Neuron (in vitro differentiated cells): ENCODE measurements at regions not wholly inside any gene's neighbourhood (a gene's known extent, or its start where the extent isn't known, plus 50 kb on each side); places are given as distances from the start of the nearest gene placed in this dataset.

ENCODE experiments used
- H2AFZ ChIP-seq: one replicate; pipeline ENCODE4 v1.6.1; 2013; ENCODE audit warnings: low read depth, mild to moderate bottlenecking, inconsistent platforms, low read length, moderate library complexity
- H3K27me3 ChIP-seq: one replicate; pipeline ENCODE4 v1.6.1; 2013; ENCODE audit warnings: low read length; ENCODE audit not compliant: insufficient read depth
- H3K36me3 ChIP-seq: one replicate; pipeline ENCODE4 v1.6.1; 2013; ENCODE audit warnings: low read length; ENCODE audit not compliant: insufficient read depth
- H3K4me1 ChIP-seq: one replicate; pipeline ENCODE4 v1.6.1; 2013; ENCODE audit warnings: low read length; ENCODE audit not compliant: insufficient read depth
- H3K4me3 ChIP-seq: 2 replicates; pipeline ENCODE4 v1.5.1; 2013; ENCODE audit warnings: mild to moderate bottlenecking, low read length, moderate library complexity
- H3K9me3 ChIP-seq: one replicate; pipeline ENCODE4 v1.6.1; 2013; ENCODE audit warnings: low read length

GRCh38 chr12:41743835-41744234, 400.8 kb downstream of the GXYLT1 start:
- no peaks in the 10 kb centered on the region for H3K4me1 ChIP-seq
- H3K36me3 ChIP-seq: no peaks in the 10 kb centered on the region
- H3K4me3 ChIP-seq: no peak overlapping the region
- no peaks in the 10 kb centered on the region for H3K9me3 ChIP-seq
- no peaks in the 10 kb centered on the region for H3K27me3 ChIP-seq
- H2AFZ ChIP-seq: no peak overlapping the region

- Histone ChIP-seq H3K4me1 (no peaks in the 10 kb centered on the region), H3K27me3 (no peaks in the 10 kb centered on the region), H3K4me3 (no peak overlapping the region), H2AFZ (no peak overlapping the region), H3K36me3 (no peaks in the 10 kb centered on the region), H3K9me3 (no peaks in the 10 kb centered on the region)
Observed at GRCh38 chr12:41739066-41739465, 405.6 kb downstream of the GXYLT1 start.

- Histone ChIP-seq H3K4me3 (no peak overlapping the region), H3K4me1 (no peaks in the 10 kb centered on the region), H2AFZ (no peak overlapping the region), H3K9me3 (no peaks in the 10 kb centered on the region), H3K27me3 (no peaks in the 10 kb centered on the region), H3K36me3 (no peaks in the 10 kb centered on the region)
Observed at GRCh38 chr12:41737423-41737822, 407.3 kb downstream of the GXYLT1 start.

GRCh38 chr12:41736436-41736835, 408.2 kb downstream of the GXYLT1 start:
- no peak overlapping the region for H3K4me3 ChIP-seq
- H3K36me3 ChIP-seq: no peaks in the 10 kb centered on the region
- H3K9me3 ChIP-seq: no peaks in the 10 kb centered on the region
- peaks cover 4% of the 10 kb centered on the region for H3K4me1 ChIP-seq
- no peaks in the 10 kb centered on the region for H3K27me3 ChIP-seq
- no peak overlapping the region for H2AFZ ChIP-seq

GRCh38 chr12:41731691-41732090, 413.0 kb downstream of the GXYLT1 start:
- Histone ChIP-seq H3K27me3 (no peaks in the 10 kb centered on the region), H3K36me3 (no peaks in the 10 kb centered on the region), H2AFZ (no peak overlapping the region), H3K4me3 (no peak overlapping the region), H3K4me1 (peaks cover 11% of the 10 kb centered on the region), H3K9me3 (no peaks in the 10 kb centered on the region)

GRCh38 chr12:41731061-41731460, 413.6 kb downstream of the GXYLT1 start:
- no peak overlapping the region for H2AFZ ChIP-seq
- H3K9me3 ChIP-seq: no peaks in the 10 kb centered on the region
- peaks cover 13% of the 10 kb centered on the region for H3K4me1 ChIP-seq
- no peaks in the 10 kb centered on the region for H3K36me3 ChIP-seq
- no peak overlapping the region for H3K4me3 ChIP-seq
- H3K27me3 ChIP-seq: no peaks in the 10 kb centered on the region

GRCh38 chr12:41724216-41724615, 420.5 kb downstream of the GXYLT1 start:
- no peaks in the 10 kb centered on the region for H3K27me3 ChIP-seq
- no peaks in the 10 kb centered on the region for H3K36me3 ChIP-seq
- H3K4me3 ChIP-seq: no peak overlapping the region
- H3K4me1 ChIP-seq: peaks cover 5% of the 10 kb centered on the region
- no peak overlapping the region for H2AFZ ChIP-seq
- H3K9me3 ChIP-seq: no peaks in the 10 kb centered on the region

- Histone ChIP-seq H3K27me3 (no peaks in the 10 kb centered on the region), H2AFZ (no peak overlapping the region), H3K4me3 (no peak overlapping the region), H3K36me3 (no peaks in the 10 kb centered on the region), H3K4me1 (no peaks in the 10 kb centered on the region), H3K9me3 (no peaks in the 10 kb centered on the region)
Observed at GRCh38 chr12:41719214-41719613, 425.5 kb downstream of the GXYLT1 start.

GRCh38 chr12:41715256-41715655, 429.4 kb downstream of the GXYLT1 start:
- H3K36me3 ChIP-seq: no peaks in the 10 kb centered on the region
- H2AFZ ChIP-seq: no peak overlapping the region
- H3K9me3 ChIP-seq: no peaks in the 10 kb centered on the region
- H3K4me1 ChIP-seq: no peaks in the 10 kb centered on the region
- H3K27me3 ChIP-seq: no peaks in the 10 kb centered on the region
- H3K4me3 ChIP-seq: no peak overlapping the region

GRCh38 chr12:41709463-41710285, 435.0 kb downstream of the GXYLT1 start:
- H3K36me3 ChIP-seq: no peaks in the 10 kb centered on the region
- H3K27me3 ChIP-seq: no peaks in the 10 kb centered on the region
- peaks cover 7% of the 10 kb centered on the region for H3K4me1 ChIP-seq
- H2AFZ ChIP-seq: no peak overlapping the region
- no peak overlapping the region for H3K4me3 ChIP-seq
- H3K9me3 ChIP-seq: no peaks in the 10 kb centered on the region

- Histone ChIP-seq H3K27me3 (no peaks in the 10 kb centered on the region), H3K4me3 (no peak overlapping the region)
Observed at GRCh38 chr12:41709012-41709411, 435.7 kb downstream of the GXYLT1 start.

GRCh38 chr12:41706376-41706775, 438.3 kb downstream of the GXYLT1 start:
- H3K27me3 ChIP-seq: no peaks in the 10 kb centered on the region
- H3K4me1 ChIP-seq: peaks cover 7% of the 10 kb centered on the region
- H3K9me3 ChIP-seq: no peaks in the 10 kb centered on the region
- H3K4me3 ChIP-seq: no peak overlapping the region
- no peak overlapping the region for H2AFZ ChIP-seq
- no peaks in the 10 kb centered on the region for H3K36me3 ChIP-seq

More at GRCh38 chr12:41709012-41709411, 435.7 kb downstream of the GXYLT1 start:
- Histone ChIP-seq H3K4me1 (peaks cover 7% of the 10 kb centered on the region), H3K36me3 (no peaks in the 10 kb centered on the region), H2AFZ (no peak overlapping the region), H3K9me3 (no peaks in the 10 kb centered on the region)

GRCh38 chr12:41701943-41702601, 442.6 kb downstream of the GXYLT1 start:
- H2AFZ ChIP-seq: no peak overlapping the region
- H3K9me3 ChIP-seq: no peaks in the 10 kb centered on the region
- H3K27me3 ChIP-seq: no peaks in the 10 kb centered on the region
- no peaks in the 10 kb centered on the region for H3K36me3 ChIP-seq
- H3K4me1 ChIP-seq: no peaks in the 10 kb centered on the region
- H3K4me3 ChIP-seq: no peak overlapping the region
